Mucosa of descending colon (tissue), 3 donors: ENCODE measurements at regions not wholly inside any gene's neighbourhood (a gene's known extent, or its start where the extent isn't known, plus 50 kb on each side); places are given as distances from the start of the nearest gene placed in this dataset.

Source experiments
- ATAC-seq: fragments of 200-7000 bp; cut with Tn5 transposase; one replicate; pipeline ENCODE4 v1.9.1; 2020; ENCODE audit warnings: mild to moderate bottlenecking, moderate library complexity
- DNase-seq, 3 donors: peaks; one replicate each; pipeline ENCODE4 v3.0.0-alpha.2; 2020
- H3K36me3 ChIP-seq: fragments of 200-600 bp; one replicate; pipeline ENCODE4 v1.8.0; 2021; ENCODE audit warnings: low read depth, mild to moderate bottlenecking
- H3K4me1 ChIP-seq: fragments of 200-600 bp; one replicate; pipeline ENCODE4 v1.8.0; 2021; ENCODE audit warnings: low read depth, mild to moderate bottlenecking
- H3K4me3 ChIP-seq: fragments of 200-600 bp; one replicate; pipeline ENCODE4 v1.8.0; 2021; ENCODE audit warnings: mild to moderate bottlenecking
- H3K9me3 ChIP-seq: fragments of 200-600 bp; one replicate; pipeline ENCODE4 v1.8.0; 2021; ENCODE audit warnings: mild to moderate bottlenecking
- intact Hi-C, 2 donors: fragments of 100-400 bp; cut with DNase I in 1 of 2; cut with micrococcal nuclease in 1 of 2; formaldehyde crosslinking; loops; one replicate each; pipeline versions ENCODE4 v1.11.0 to v1.11.1; 2022; cut with DNase I, micrococcal nuclease
- TF ChIP-seq, protein P1 (sequence below): fragments of 200-600 bp; IDR thresholded peaks from one replicate; pipeline ENCODE4 v1.8.0; 2022; ENCODE audit warnings: antibody characterized with exemption, mild to moderate bottlenecking
- donor health status: DM: no; HTN: no; CAD: no; lungs with moderate emphysema.
- donor health status: DM: no; HTN: no; CAD: no.
- donor health status: DM: no; HTN: yes; CAD: no.

DNA sequence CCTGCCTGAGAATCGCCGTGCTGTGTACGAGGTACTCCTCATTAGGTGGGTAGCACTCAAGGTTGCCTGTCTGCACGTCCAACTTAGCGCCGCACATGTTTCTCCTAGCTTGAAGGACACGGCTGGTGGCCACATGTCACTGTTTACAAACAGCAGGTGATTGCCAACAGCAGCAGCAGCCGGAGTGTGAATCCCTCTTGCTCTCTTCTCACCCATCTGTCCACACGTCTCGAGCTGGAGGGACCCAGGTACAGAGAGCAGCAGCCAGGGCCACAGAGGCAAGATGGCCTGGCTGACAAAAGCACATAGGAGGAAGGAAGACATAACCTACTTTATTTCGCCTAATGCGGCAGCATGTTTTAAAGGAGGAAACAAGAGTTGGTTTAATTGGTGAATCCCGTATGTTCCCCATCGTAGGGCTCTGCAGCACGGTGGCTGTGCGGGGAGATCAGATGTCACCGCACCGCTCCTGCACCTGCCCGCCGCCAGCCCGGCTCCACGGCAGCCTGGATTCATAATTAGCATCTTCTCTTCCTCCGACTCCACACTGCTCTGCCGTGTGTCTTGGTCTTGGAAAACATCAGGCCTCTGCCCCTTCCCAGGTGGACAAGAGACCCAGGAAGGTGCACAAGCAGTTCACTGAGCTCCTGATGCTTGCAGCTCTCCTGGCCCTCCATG, 201.6 kb upstream of the IRX1 start:
- TF ChIP-seq, protein P1, sequence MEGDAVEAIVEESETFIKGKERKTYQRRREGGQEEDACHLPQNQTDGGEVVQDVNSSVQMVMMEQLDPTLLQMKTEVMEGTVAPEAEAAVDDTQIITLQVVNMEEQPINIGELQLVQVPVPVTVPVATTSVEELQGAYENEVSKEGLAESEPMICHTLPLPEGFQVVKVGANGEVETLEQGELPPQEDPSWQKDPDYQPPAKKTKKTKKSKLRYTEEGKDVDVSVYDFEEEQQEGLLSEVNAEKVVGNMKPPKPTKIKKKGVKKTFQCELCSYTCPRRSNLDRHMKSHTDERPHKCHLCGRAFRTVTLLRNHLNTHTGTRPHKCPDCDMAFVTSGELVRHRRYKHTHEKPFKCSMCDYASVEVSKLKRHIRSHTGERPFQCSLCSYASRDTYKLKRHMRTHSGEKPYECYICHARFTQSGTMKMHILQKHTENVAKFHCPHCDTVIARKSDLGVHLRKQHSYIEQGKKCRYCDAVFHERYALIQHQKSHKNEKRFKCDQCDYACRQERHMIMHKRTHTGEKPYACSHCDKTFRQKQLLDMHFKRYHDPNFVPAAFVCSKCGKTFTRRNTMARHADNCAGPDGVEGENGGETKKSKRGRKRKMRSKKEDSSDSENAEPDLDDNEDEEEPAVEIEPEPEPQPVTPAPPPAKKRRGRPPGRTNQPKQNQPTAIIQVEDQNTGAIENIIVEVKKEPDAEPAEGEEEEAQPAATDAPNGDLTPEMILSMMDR = no peak
- intact Hi-C loops = no loop called here

DNA sequence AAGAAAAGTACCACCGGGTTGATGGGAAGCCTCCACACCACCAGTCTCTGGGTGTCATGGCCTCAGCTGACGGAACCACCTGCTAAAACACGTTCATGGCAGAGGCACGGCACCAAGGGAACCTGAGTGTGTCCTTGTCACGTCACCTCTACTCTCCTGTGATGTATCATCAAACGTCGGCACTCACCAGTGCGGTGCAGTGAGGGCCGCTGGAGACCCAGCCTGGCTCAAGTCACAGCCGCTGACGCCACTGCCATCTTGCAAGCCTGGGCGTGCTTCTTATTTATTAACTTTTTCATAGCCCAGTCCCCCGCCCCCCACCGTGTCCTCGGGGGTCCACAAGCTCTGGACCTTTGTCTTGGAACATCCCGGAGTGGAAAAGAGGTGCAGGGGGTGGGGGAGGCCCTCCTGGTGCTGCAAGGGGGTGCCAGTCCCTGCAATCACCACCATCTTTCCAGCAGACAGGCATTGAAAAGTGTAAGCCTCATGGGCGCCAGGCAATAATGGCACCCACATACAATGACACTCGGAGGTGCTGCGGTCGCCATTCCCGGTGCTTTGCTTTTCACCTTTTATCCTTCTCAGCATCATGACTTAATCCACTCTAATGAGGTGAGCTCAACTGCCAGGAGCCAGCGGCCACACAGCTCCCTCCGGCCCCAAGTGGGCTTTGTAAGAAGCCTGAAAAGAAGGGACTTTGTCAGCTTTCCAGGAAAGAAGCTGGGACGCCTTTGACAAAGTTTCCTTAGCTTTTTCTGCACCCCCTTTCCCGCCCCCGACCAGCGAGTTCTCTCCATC, 202.3 kb upstream of the IRX1 start:
- Histone ChIP-seq H3K9me3 (peaks cover 24% of the 10 kb centered on the region), H3K4me1 (no peaks in the 10 kb centered on the region), H3K36me3 (no peaks in the 10 kb centered on the region), H3K4me3 (no peak overlapping the region)
- ATAC-seq (no peak), DNase-seq (no peak)
- TF ChIP-seq, protein P1 = no peak
- intact Hi-C loops = no loop called here

More for the DNA sequence above, 201.6 kb upstream of the IRX1 start:
- no peak overlapping the region for H3K4me3 ChIP-seq
- no peaks in the 10 kb centered on the region for H3K36me3 ChIP-seq
- H3K9me3 ChIP-seq = peaks cover 25% of the 10 kb centered on the region
- H3K4me1 ChIP-seq = no peaks in the 10 kb centered on the region
- DNase-seq (no peak), ATAC-seq (no peak)

DNA sequence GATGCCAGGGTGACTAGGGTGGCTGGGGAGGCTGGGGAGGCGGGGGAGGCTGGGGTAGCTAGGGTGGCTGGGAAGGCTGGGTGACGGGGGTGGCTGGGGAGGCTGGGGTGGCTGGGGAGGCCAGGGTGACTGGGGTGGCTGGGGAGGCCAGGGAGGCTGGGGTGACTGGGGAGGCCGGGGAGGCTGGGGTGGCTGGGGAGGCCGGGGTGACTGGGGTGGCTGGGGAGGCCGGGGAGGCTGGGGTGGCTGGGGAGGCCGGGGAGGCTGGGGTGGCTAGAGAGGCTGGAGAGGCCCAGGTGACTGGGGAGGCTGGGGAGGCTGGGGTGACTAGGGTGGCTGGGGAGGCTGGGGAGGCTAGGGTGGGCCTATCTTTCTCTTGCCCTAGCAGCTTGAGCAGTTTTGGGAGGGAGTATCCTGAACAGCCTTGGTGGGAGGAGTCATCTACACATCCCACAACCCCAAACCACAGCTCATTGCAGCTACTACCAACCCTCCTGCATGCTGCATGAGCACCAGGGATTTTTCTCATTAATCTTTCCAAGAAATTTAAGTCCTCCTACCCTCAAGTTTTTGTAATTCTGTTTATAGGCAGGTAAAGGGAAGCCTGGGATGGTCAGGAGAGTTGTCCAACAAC, 203.2 kb upstream of the IRX1 start:
- ATAC-seq (no peak), DNase-seq (no peak)
- H3K4me3 ChIP-seq = no peak overlapping the region
- TF ChIP-seq, protein P1 = no peak
- no peaks in the 10 kb centered on the region for H3K4me1 ChIP-seq
- no peaks in the 10 kb centered on the region for H3K36me3 ChIP-seq
- intact Hi-C loops = no loop called here
- peaks cover 16% of the 10 kb centered on the region for H3K9me3 ChIP-seq

DNA sequence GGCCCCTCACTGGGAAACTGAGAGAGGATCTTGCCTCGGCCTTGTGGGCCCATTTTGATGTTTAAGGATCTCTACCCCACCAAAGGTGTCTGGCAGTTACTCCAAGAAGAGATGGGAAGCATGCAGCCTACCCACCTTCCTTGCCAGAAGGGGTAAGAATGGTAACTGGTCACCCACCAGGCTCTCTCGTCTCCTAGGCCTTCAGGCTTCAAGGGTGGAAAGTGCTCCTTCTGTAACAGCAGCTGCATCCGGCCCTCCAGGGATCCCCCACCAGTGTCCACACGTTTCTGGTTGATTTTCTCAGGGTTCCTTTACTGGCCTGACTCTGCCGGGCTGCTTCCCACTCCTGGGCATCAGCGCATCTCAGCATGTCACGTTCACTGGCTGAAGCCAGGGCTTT, 204.4 kb upstream of the IRX1 start:
- DNase-seq = no peak
- Histone ChIP-seq H3K9me3 (peaks cover 19% of the 10 kb centered on the region), H3K36me3 (no peaks in the 10 kb centered on the region), H3K4me1 (no peaks in the 10 kb centered on the region), H3K4me3 (no peak overlapping the region)
- TF ChIP-seq, protein P1 = no peak
- intact Hi-C loops = no loop called here
- no peak for ATAC-seq

DNA sequence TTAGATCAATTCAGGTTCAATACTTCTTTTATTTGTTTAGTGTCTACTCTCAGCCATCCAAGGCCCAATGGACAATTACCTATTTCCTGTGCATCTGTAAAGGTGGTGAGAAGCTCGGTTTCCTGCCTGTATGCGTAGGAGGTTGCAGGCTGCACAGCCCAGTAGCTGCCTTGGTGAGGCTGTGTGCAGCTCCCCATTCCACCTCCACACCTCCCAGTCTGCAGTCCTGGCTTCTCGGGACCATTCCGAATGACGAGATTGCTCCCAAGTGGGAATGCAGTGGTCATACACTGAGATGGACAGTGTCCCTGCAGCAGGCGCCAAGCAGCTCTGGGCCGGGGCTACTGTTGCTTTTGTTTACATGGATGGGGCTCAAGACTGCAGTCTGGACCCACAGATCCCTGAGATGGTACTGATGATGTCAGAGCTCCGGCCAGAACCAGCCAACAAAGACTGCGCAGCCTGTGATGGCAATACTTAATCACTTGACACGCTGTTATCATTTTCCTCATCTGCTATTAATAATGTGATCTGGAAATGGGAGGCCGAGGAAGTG, 206.1 kb upstream of the IRX1 start:
- Histone ChIP-seq H3K4me1 (no peaks in the 10 kb centered on the region), H3K36me3 (no peaks in the 10 kb centered on the region), H3K9me3 (peaks cover 23% of the 10 kb centered on the region), H3K4me3 (no peak overlapping the region)
- no peak for ATAC-seq
- TF ChIP-seq, protein P1 = no peak
- DNase-seq = no peak
- intact Hi-C loops = no loop called here
